K562 (cell line): ENCODE measurements at regions not wholly inside any gene's neighbourhood (a gene's known extent, or its start where the extent isn't known, plus 50 kb on each side); places are given as distances from the start of the nearest gene placed in this dataset.

ENCODE experiments used
- ATAC-seq: fragments of 200-7000 bp; cut with Tn5 transposase; 3 replicates; pipeline ENCODE4 v1.9.1; 2020; ENCODE audit warnings: moderate library complexity
- BruUV-seq: library from RNA; stranded (reverse); fragments of 400-500 nt; replicated peaks from 2 replicates; lab custom pipeline; 2021; lab: Mats Ljungman, UMichigan
- CTCF ChIA-PET: fragments of 300-600 bp; formaldehyde crosslinking; extraction: SDS; loops from one replicate; lab custom pipeline; 2021; ENCODE audit warnings: low intra/inter-chr PET ratio; lab: Yijun Ruan, JAX
- POLR2A ChIA-PET: fragments of 300-600, 350-650 bp; sonication (Branson Sonifier 250); formaldehyde crosslinking; extraction: SDS; loops from one replicate; lab custom pipeline; 2021; ENCODE audit warnings: antibody characterized with exemption, inconsistent platforms; lab: Yijun Ruan, JAX
- DNase-seq, 4 experiments: peaks; one replicate each; pipeline versions ENCODE4 v3.0.0 to v3.0.0-alpha.2; 2011 to 2018; ENCODE audit warnings: low spot score in 3 of 4, mixed read lengths in 3 of 4; ENCODE audit errors: extremely low read depth in 1 of 4
- FAIRE-seq: peaks from 2 replicates; lab custom pipeline; 2011; peaks lifted over from hg19 to GRCh38; lab: Jason Lieb, UNC
- H2AFZ ChIP-seq: 2 replicates; pipeline ENCODE4 v1.6.0; 2011; ENCODE audit warnings: low read depth, low read length, control low read depth, inconsistent platforms
- H3K27ac ChIP-seq: fragments of 200-600 bp; 3 replicates; pipeline ENCODE4 v1.8.0; 2011; ENCODE audit warnings: low read depth, mild to moderate bottlenecking, control low read depth, inconsistent platforms, low read length, moderate library complexity, mixed read lengths; ENCODE audit errors: extremely low read depth
- H3K27me3 ChIP-seq, 2 experiments: fragments of 300-600 bp in 1 of 2; 2 replicates in 1 of 2; 3 replicates in 1 of 2; pipeline versions ENCODE4 v1.6.0 to v1.8.0; 2011; ENCODE audit warnings: inconsistent platforms in 2 of 2, low read length in 2 of 2, mild to moderate bottlenecking in 1 of 2, mixed read lengths in 1 of 2, moderate library complexity in 1 of 2; ENCODE audit not compliant: control insufficient read depth in 2 of 2, insufficient read depth in 2 of 2
- H3K36me3 ChIP-seq: fragments of 300-600 bp; 3 replicates; pipeline ENCODE4 v1.8.0; 2011; ENCODE audit warnings: mild to moderate bottlenecking, low read length, inconsistent platforms; ENCODE audit not compliant: control insufficient read depth, insufficient read depth
- H3K4me1 ChIP-seq, 2 experiments: fragments of 200-600 bp in 1 of 2; replicated peaks in 1 of 2; 2 replicates in 1 of 2; 3 replicates in 1 of 2; pipeline versions ENCODE4 v1.5.1 to v1.8.0; 2011; ENCODE audit warnings: inconsistent platforms in 2 of 2, low read length in 2 of 2, mild to moderate bottlenecking in 1 of 2, mixed read lengths in 1 of 2, moderate library complexity in 1 of 2; ENCODE audit not compliant: control insufficient read depth in 2 of 2, insufficient read depth in 2 of 2
- H3K4me2 ChIP-seq: 2 replicates; pipeline ENCODE4 v1.6.1; 2011; ENCODE audit warnings: low read length, control low read depth, inconsistent platforms, mixed read lengths; ENCODE audit not compliant: insufficient read depth
- H3K4me3 ChIP-seq: fragments of 200-600 bp; sonication (generic), shearing (Covaris generic); 2 replicates; pipeline ENCODE4 v1.5.1; 2016; ENCODE audit warnings: control low read depth, inconsistent platforms
- H3K79me2 ChIP-seq: fragments of 200-600 bp; 3 replicates; pipeline ENCODE4 v1.8.0; 2011; ENCODE audit warnings: low read length, inconsistent platforms; ENCODE audit not compliant: control insufficient read depth, insufficient read depth
- H3K9ac ChIP-seq, 2 experiments: 2 replicates each; pipeline versions ENCODE4 v1.6.0 to v1.6.1; 2011; ENCODE audit warnings: low read depth in 2 of 2, low read length in 2 of 2, control low read depth in 1 of 2, inconsistent platforms in 1 of 2, mild to moderate bottlenecking in 1 of 2, mixed read lengths in 1 of 2; ENCODE audit not compliant: insufficient read depth in 1 of 2
- H3K9me1 ChIP-seq: one replicate; pipeline ENCODE4 v1.6.0; 2011; ENCODE audit warnings: inconsistent platforms, mild to moderate bottlenecking, low read length, moderate library complexity; ENCODE audit not compliant: control insufficient read depth, insufficient read depth
- H3K9me3 ChIP-seq: replicated peaks from 2 replicates; pipeline ENCODE4 v1.5.1; 2011; ENCODE audit warnings: low read depth, low read length, inconsistent platforms; ENCODE audit not compliant: control insufficient read depth, insufficient read depth
- H4K20me1 ChIP-seq: replicated peaks from 2 replicates; pipeline ENCODE4 v1.6.1; 2011; ENCODE audit warnings: low read length, inconsistent platforms, mixed read lengths; ENCODE audit not compliant: control insufficient read depth, insufficient read depth
- ARID1B ChIP-seq: fragments of 450-650 bp; IDR thresholded peaks from 2 replicates; pipeline ENCODE4 v1.6.1; 2016; ENCODE audit warnings: antibody characterized with exemption, mild to moderate bottlenecking, inconsistent platforms
- CBFA2T2 ChIP-seq: fragments of 450-650 bp; conservative IDR thresholded peaks from 2 replicates; pipeline ENCODE4 v1.6.1; 2017; ENCODE audit warnings: mild to moderate bottlenecking
- CEBPB ChIP-seq: fragments of 450-650 bp; IDR thresholded peaks from 2 replicates; pipeline ENCODE4 v1.6.1; 2016; ENCODE audit warnings: missing genetic modification characterization, missing compliant biosample characterization
- CEBPG ChIP-seq, 3 experiments: fragments of 200-800 bp in 1 of 3; sonication (Bioruptor generic) in 1 of 3; sonication (generic) in 1 of 3; formaldehyde crosslinking in 1 of 3; IDR thresholded peaks in 2 of 3; conservative IDR thresholded peaks in 1 of 3; 2 replicates each; pipeline versions ENCODE4 v1.6.1 to v1.8.0; 2016 to 2022; ENCODE audit warnings: missing compliant biosample characterization in 2 of 3, missing genetic modification characterization in 2 of 3, mild to moderate bottlenecking in 1 of 3, missing genetic modification reagents in 1 of 3
- CTBP1 ChIP-seq: fragments of 450-650 bp; IDR thresholded peaks from 2 replicates; pipeline ENCODE4 v1.6.1; 2016; ENCODE audit warnings: borderline replicate concordance
- EP300 ChIP-seq: IDR thresholded peaks from 2 replicates; pipeline ENCODE4 v1.6.1; 2012; ENCODE audit warnings: low read length, improper control_type of control experiment
- ETV1 ChIP-seq: fragments of 450-650 bp; conservative IDR thresholded peaks from 2 replicates; pipeline ENCODE4 v1.6.1; 2016; ENCODE audit warnings: missing genetic modification characterization, control low read depth, low read depth, missing compliant biosample characterization
- MEIS2 ChIP-seq: fragments of 450-650 bp; IDR thresholded peaks from 2 replicates; pipeline ENCODE4 v1.6.1; 2014; ENCODE audit warnings: mild to moderate bottlenecking; ENCODE audit not compliant: partially characterized antibody
- NCOR1 ChIP-seq: fragments of 450-650 bp; IDR thresholded peaks from 2 replicates; pipeline ENCODE4 v1.6.1; 2016; ENCODE audit warnings: mild to moderate bottlenecking, moderate library complexity
- SNRNP70 ChIP-seq: fragments of 200-400 bp; formaldehyde crosslinking; optimal IDR thresholded peaks from 2 replicates; pipeline ENCODE3; 2017; ENCODE audit warnings: low read depth, low read length
- TEAD4 ChIP-seq, 2 experiments: sonication (generic) in 1 of 2; formaldehyde crosslinking in 1 of 2; IDR thresholded peaks; 2 replicates each; pipeline versions ENCODE4 v1.6.1 to v1.8.0; 2012 to 2022; ENCODE audit warnings: borderline replicate concordance in 1 of 2, inconsistent platforms in 1 of 2, low read length in 1 of 2, mild to moderate bottlenecking in 1 of 2, missing genetic modification reagents in 1 of 2
- TFAM ChIP-seq: fragments of 250-450 bp; sonication (Bioruptor Pico); conservative IDR thresholded peaks from 2 replicates; pipeline ENCODE4 v1.5.0; 2021; ENCODE audit warnings: mild to moderate bottlenecking, moderate library complexity
- ZNF57 ChIP-seq: fragments of 450-650 bp; formaldehyde crosslinking; IDR thresholded peaks from 2 replicates; pipeline ENCODE4 v1.4.0; 2020; ENCODE audit warnings: mild to moderate bottlenecking, moderate library complexity
- ZNF586 ChIP-seq: fragments of 450-650 bp; formaldehyde crosslinking; conservative IDR thresholded peaks from 2 replicates; pipeline ENCODE4 v1.4.0; 2020; ENCODE audit warnings: mild to moderate bottlenecking, moderate library complexity
- ZNF699 ChIP-seq: fragments of 250-450 bp; sonication (Bioruptor Pico); IDR thresholded peaks from 2 replicates; pipeline ENCODE4 v1.8.0; 2021; ENCODE audit warnings: mild to moderate bottlenecking, moderate library complexity; ENCODE audit not compliant: insufficient replicate concordance
- ZSCAN32 ChIP-seq: fragments of 450-650 bp; formaldehyde crosslinking; IDR thresholded peaks from 2 replicates; pipeline ENCODE4 v1.4.0; 2020; ENCODE audit warnings: mild to moderate bottlenecking, moderate library complexity
- WGBS: fragments of 100-300 bp; shearing (Covaris generic); methylation state at CpG from one replicate; pipeline ENCODE4 v1.1.6; 2016; ENCODE audit warnings: low coverage, mixed read lengths; ENCODE audit not compliant: insufficient coverage; ENCODE audit errors: missing lambda C conversion rate; 5-methylcytosine and 5-hydroxymethylcytosine counted together
- in situ Hi-C: fragments of 300-500 bp; cut with MboI; formaldehyde crosslinking; loops from 4 replicates; pipeline ENCODE4 v1.15.0; 2018; ENCODE audit warnings: inconsistent platforms, mixed read lengths
- intact Hi-C: fragments of 100-400 bp; cut with micrococcal nuclease; formaldehyde crosslinking; loops from 2 replicates; pipeline ENCODE4 v1.14.2; 2022
- TF ChIP-seq, protein P1 (sequence below), 2 experiments: fragments of 450-650 bp in 1 of 2; sonication (generic) in 1 of 2; formaldehyde crosslinking; conservative IDR thresholded peaks; 2 replicates each; pipeline versions ENCODE4 v1.4.0 to v1.8.1; 2020 to 2022; ENCODE audit warnings: mild to moderate bottlenecking in 1 of 2, missing genetic modification reagents in 1 of 2
- TF ChIP-seq, protein P2 (sequence below): fragments of 250-450 bp; sonication (Bioruptor Pico); IDR thresholded peaks from 2 replicates; pipeline ENCODE4 v1.5.0; 2020; ENCODE audit warnings: mild to moderate bottlenecking, borderline replicate concordance

DNA sequence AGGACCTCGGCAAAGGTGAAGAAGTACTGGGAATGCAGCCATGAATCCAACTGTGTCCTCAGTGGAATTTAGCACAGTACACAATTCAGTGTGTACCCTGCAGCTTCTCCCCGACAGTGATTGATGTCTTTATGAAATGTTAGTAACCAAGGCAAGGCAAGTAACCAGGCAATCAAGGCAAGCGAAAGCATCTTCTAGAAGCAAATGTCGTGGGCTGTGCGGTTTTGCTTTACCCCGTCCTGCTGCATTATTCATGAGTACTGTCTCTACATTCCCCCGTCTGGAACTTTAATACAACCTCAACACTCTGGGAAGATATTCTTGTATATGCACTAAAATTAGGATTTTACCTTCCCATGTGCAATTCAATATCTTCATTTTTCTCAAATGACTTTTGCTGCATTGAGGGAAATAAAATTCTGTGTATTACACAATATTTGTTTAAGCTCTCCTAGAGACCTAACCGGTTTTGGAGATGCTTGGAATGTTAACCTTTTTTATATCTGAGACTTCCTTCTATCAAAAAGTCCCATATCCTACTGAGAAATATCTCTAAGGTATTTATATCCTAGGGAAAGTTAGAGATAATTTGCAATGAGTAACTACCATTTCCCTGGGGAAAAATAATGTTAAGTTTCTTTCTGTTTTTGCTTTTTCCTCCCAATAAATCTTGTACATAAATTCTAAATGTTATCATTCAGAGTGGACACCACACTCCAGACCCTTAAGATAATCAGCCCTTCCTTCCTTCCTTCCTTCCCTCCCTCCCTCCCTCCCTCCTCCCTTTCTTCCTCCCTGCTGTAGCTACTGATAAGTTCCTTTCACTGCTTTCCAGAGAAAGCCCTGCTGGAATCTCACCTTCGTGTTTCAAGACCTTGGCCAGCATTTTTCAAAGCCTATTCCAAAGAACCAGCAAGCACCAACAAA is 51.9 kb upstream of the ADORA2B start:
- no peaks in the 10 kb centered on the region for H3K9me1 ChIP-seq
- no peaks in the 10 kb centered on the region for H3K36me3 ChIP-seq
- no peak overlapping the region for H2AFZ ChIP-seq
- POLR2A ChIA-PET: no interaction called here
- H3K4me1 ChIP-seq: peaks cover 8 to 12% of the 10 kb centered on the region in 2 experiments; a peak in 4 of 5 replicates
- H3K79me2 ChIP-seq: no peaks in the 10 kb centered on the region
- BruUV-seq: no TSS peak
- no peak overlapping the region for H3K9ac ChIP-seq
- no peak overlapping the region; the same call in 1 of the 2 replicates for H3K4me2 ChIP-seq
- WGBS: 37% methylated on average over 9 of the region's 9 CpGs
- H3K27me3 ChIP-seq: no peaks in the 10 kb centered on the region
- intact Hi-C loops: no loop called here
- ATAC-seq (no peak), DNase-seq (peak in 1 of 4 experiments; percentile 53), FAIRE-seq (peak; percentile 64)
- no peak overlapping the region for H3K4me3 ChIP-seq
- H4K20me1 ChIP-seq: no peaks in the 10 kb centered on the region
- no peaks in the 10 kb centered on the region for H3K9me3 ChIP-seq
- no peak overlapping the region for H3K27ac ChIP-seq
- CTCF ChIA-PET: no interaction called here
- in situ Hi-C loops: no loop called here
- TF ChIP-seq, protein P1, sequence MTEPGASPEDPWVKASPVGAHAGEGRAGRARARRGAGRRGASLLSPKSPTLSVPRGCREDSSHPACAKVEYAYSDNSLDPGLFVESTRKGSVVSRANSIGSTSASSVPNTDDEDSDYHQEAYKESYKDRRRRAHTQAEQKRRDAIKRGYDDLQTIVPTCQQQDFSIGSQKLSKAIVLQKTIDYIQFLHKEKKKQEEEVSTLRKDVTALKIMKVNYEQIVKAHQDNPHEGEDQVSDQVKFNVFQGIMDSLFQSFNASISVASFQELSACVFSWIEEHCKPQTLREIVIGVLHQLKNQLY (CRISPR knock-in tag; conservative IDR thresholded peaks at IDR 0.05): no peak
- TF ChIP-seq SNRNP70 (no peak), ETV1 (peak; percentile 53; the same call in 1 of the 2 replicates), TEAD4 (IDR thresholded peaks at IDR 0.05; ENCODE audit: low read length) (no peak), TEAD4 (CRISPR knock-in tag; IDR thresholded peaks at IDR 0.05; ENCODE audit: borderline replicate concordance) (no peak), CBFA2T2 (0 out of 2 replicates have a peak, but pooled peaks have one; percentile 5), CEBPB (tag) (peak; percentile 41; the same call in 1 of the 2 replicates), CEBPG (CRISPR knock-in tag; IDR thresholded peaks at IDR 0.05) (no peak), CEBPG (tag; conservative IDR thresholded peaks at IDR 0.05 in 1 of 2, IDR thresholded peaks at IDR 0.05 in 1 of 2) (0 out of 4 replicates have a peak, but pooled peaks of 1 of the 2 experiments have one; percentile 12), MEIS2 (peak; percentile 86), ARID1B (peak; percentile 43), ZSCAN32 (CRISPR knock-in tag) (no peak), TFAM (CRISPR knock-in tag) (no peak), ZNF699 (CRISPR knock-in tag) (no peak), CTBP1 (no peak), ZNF586 (CRISPR knock-in tag) (no peak), EP300 (peak; percentile 12; the same call in 1 of the 2 replicates), ZNF57 (CRISPR knock-in tag) (no peak), NCOR1 (peak; percentile 18; the same call in 1 of the 2 replicates)
- TF ChIP-seq, protein P2, sequence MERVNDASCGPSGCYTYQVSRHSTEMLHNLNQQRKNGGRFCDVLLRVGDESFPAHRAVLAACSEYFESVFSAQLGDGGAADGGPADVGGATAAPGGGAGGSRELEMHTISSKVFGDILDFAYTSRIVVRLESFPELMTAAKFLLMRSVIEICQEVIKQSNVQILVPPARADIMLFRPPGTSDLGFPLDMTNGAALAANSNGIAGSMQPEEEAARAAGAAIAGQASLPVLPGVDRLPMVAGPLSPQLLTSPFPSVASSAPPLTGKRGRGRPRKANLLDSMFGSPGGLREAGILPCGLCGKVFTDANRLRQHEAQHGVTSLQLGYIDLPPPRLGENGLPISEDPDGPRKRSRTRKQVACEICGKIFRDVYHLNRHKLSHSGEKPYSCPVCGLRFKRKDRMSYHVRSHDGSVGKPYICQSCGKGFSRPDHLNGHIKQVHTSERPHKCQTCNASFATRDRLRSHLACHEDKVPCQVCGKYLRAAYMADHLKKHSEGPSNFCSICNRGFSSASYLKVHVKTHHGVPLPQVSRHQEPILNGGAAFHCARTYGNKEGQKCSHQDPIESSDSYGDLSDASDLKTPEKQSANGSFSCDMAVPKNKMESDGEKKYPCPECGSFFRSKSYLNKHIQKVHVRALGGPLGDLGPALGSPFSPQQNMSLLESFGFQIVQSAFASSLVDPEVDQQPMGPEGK (CRISPR knock-in tag): no peak
